ENCODE measurements at regions not wholly inside any gene's neighbourhood (a gene's known extent, or its start where the extent isn't known, plus 50 kb on each side); places are given as distances from the start of the nearest gene placed in this dataset.

DNA sequence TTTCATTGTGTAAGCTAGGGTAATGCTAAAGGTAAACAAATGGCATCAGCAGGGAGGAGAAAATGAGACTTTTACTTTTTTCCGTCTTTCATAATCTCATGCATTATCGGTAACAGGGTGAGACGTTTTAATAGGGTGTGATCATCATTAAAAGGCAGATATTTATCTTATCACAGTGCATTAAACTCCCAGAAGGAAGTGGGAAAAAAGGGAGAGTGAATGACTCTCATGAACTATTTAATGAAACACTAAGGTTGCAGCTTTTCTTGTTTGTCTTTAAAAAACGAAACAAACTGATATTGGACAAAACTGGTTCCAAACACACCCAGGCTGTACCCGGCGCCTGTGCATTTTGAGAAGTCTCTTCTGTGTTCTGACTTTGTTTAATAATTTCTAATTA is 1936.8 kb upstream of the PIK3C3 start:
- TF ChIP-seq, protein P1, sequence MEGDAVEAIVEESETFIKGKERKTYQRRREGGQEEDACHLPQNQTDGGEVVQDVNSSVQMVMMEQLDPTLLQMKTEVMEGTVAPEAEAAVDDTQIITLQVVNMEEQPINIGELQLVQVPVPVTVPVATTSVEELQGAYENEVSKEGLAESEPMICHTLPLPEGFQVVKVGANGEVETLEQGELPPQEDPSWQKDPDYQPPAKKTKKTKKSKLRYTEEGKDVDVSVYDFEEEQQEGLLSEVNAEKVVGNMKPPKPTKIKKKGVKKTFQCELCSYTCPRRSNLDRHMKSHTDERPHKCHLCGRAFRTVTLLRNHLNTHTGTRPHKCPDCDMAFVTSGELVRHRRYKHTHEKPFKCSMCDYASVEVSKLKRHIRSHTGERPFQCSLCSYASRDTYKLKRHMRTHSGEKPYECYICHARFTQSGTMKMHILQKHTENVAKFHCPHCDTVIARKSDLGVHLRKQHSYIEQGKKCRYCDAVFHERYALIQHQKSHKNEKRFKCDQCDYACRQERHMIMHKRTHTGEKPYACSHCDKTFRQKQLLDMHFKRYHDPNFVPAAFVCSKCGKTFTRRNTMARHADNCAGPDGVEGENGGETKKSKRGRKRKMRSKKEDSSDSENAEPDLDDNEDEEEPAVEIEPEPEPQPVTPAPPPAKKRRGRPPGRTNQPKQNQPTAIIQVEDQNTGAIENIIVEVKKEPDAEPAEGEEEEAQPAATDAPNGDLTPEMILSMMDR (conservative IDR thresholded peaks at IDR 0.05; ENCODE audit: low read depth in 2 of 2): no peak
- TF ChIP-seq EZH2phosphoT487 (IDR thresholded peaks at IDR 0.05; ENCODE audit: unreplicated experiment) (no peak), ZNF331 (CRISPR knock-in tag; IDR thresholded peaks at IDR 0.05; ENCODE audit: low read depth) (no peak), EZH2 (IDR thresholded peaks at IDR 0.05; ENCODE audit: low read depth, unreplicated experiment) (no peak), JUNB (IDR thresholded peaks at IDR 0.05; ENCODE audit: unreplicated experiment) (no peak), POLR2AphosphoS5 (IDR thresholded peaks at IDR 0.05; ENCODE audit: low read depth) (no peak), NANOG (IDR thresholded peaks at IDR 0.05; ENCODE audit: borderline replicate concordance) (no peak)
- TF ChIP-seq, protein P2, sequence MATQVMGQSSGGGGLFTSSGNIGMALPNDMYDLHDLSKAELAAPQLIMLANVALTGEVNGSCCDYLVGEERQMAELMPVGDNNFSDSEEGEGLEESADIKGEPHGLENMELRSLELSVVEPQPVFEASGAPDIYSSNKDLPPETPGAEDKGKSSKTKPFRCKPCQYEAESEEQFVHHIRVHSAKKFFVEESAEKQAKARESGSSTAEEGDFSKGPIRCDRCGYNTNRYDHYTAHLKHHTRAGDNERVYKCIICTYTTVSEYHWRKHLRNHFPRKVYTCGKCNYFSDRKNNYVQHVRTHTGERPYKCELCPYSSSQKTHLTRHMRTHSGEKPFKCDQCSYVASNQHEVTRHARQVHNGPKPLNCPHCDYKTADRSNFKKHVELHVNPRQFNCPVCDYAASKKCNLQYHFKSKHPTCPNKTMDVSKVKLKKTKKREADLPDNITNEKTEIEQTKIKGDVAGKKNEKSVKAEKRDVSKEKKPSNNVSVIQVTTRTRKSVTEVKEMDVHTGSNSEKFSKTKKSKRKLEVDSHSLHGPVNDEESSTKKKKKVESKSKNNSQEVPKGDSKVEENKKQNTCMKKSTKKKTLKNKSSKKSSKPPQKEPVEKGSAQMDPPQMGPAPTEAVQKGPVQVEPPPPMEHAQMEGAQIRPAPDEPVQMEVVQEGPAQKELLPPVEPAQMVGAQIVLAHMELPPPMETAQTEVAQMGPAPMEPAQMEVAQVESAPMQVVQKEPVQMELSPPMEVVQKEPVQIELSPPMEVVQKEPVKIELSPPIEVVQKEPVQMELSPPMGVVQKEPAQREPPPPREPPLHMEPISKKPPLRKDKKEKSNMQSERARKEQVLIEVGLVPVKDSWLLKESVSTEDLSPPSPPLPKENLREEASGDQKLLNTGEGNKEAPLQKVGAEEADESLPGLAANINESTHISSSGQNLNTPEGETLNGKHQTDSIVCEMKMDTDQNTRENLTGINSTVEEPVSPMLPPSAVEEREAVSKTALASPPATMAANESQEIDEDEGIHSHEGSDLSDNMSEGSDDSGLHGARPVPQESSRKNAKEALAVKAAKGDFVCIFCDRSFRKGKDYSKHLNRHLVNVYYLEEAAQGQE (IDR thresholded peaks at IDR 0.05; ENCODE audit: unreplicated experiment): no peak
- TF ChIP-seq, protein P3, sequence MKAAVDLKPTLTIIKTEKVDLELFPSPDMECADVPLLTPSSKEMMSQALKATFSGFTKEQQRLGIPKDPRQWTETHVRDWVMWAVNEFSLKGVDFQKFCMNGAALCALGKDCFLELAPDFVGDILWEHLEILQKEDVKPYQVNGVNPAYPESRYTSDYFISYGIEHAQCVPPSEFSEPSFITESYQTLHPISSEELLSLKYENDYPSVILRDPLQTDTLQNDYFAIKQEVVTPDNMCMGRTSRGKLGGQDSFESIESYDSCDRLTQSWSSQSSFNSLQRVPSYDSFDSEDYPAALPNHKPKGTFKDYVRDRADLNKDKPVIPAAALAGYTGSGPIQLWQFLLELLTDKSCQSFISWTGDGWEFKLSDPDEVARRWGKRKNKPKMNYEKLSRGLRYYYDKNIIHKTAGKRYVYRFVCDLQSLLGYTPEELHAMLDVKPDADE (IDR thresholded peaks at IDR 0.05): no peak

Data from GM23338 (cell line).